RWPE2 (cell line): ENCODE measurements at regions not wholly inside any gene's neighbourhood (a gene's known extent, or its start where the extent isn't known, plus 50 kb on each side); places are given as distances from the start of the nearest gene placed in this dataset.

ENCODE experiments used
- ATAC-seq: fragments of 200-7000 bp; cut with Tn5 transposase; 3 replicates; pipeline ENCODE4 v1.9.1; 2021; ENCODE audit warnings: low read depth
- DNase-seq: peaks from one replicate; pipeline ENCODE4 v3.0.0-alpha.2; 2020; ENCODE audit warnings: low spot score
- H3K27ac ChIP-seq: fragments of 450-650 bp; 2 replicates; pipeline ENCODE4 v1.5.1; 2017; ENCODE audit warnings: mild to moderate bottlenecking; ENCODE audit not compliant: poor library complexity, severe bottlenecking
- H3K27me3 ChIP-seq: fragments of 250-450 bp; sonication (Bioruptor Pico); 2 replicates; pipeline ENCODE4 v1.5.1; 2021; ENCODE audit warnings: mild to moderate bottlenecking, moderate library complexity; ENCODE audit not compliant: insufficient read depth, poor library complexity, severe bottlenecking
- H3K36me3 ChIP-seq: fragments of 250-450 bp; sonication (Bioruptor Pico); 2 replicates; pipeline ENCODE4 v1.5.1; 2020; ENCODE audit warnings: low read depth, mild to moderate bottlenecking, moderate library complexity
- H3K4me1 ChIP-seq: fragments of 250-450 bp; sonication (Bioruptor Pico); 2 replicates; pipeline ENCODE4 v1.5.1; 2021; ENCODE audit warnings: mild to moderate bottlenecking, moderate library complexity; ENCODE audit not compliant: insufficient read depth, poor library complexity, severe bottlenecking
- H3K4me3 ChIP-seq: fragments of 250-450 bp; sonication (Bioruptor Pico); 2 replicates; pipeline ENCODE4 v1.5.1; 2021; ENCODE audit warnings: mild to moderate bottlenecking, moderate library complexity; ENCODE audit not compliant: severe bottlenecking
- H3K9me3 ChIP-seq: fragments of 250-450 bp; sonication (Bioruptor Pico); 2 replicates; pipeline ENCODE4 v1.5.1; 2021; ENCODE audit warnings: mild to moderate bottlenecking, moderate library complexity; ENCODE audit not compliant: severe bottlenecking
- TF ChIP-seq, protein P1 (sequence below): fragments of 450-650 bp; IDR thresholded peaks from one replicate; pipeline ENCODE4 v1.5.1; 2017; ENCODE audit warnings: mild to moderate bottlenecking, moderate library complexity; ENCODE audit not compliant: poor library complexity, severe bottlenecking

DNA sequence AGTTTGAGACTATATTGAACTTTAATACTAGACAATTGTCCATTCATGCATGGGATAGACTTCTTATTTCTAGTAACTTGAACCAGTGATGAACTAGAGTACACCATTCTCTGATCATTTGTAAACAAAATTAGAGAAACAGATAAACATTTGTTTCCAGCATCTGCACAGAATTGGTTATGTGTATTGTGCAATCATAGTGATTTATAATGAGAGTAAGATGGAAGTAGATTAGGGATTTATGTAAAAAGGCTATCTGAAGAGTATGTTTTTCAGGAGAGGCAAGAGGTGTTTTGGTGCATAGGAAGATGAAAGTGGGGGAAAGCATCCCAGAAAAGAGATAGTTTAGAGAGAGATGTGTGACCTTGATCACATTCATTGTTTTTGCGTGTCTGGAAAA, 695.0 kb downstream of the SQOR start:
- no peak overlapping the region for H3K27ac ChIP-seq
- H3K9me3 ChIP-seq = no peaks in the 10 kb centered on the region
- DNase-seq (no peak), ATAC-seq (no peak)
- H3K4me1 ChIP-seq = no peaks in the 10 kb centered on the region
- H3K27me3 ChIP-seq = peaks cover 15% of the 10 kb centered on the region
- TF ChIP-seq, protein P1, sequence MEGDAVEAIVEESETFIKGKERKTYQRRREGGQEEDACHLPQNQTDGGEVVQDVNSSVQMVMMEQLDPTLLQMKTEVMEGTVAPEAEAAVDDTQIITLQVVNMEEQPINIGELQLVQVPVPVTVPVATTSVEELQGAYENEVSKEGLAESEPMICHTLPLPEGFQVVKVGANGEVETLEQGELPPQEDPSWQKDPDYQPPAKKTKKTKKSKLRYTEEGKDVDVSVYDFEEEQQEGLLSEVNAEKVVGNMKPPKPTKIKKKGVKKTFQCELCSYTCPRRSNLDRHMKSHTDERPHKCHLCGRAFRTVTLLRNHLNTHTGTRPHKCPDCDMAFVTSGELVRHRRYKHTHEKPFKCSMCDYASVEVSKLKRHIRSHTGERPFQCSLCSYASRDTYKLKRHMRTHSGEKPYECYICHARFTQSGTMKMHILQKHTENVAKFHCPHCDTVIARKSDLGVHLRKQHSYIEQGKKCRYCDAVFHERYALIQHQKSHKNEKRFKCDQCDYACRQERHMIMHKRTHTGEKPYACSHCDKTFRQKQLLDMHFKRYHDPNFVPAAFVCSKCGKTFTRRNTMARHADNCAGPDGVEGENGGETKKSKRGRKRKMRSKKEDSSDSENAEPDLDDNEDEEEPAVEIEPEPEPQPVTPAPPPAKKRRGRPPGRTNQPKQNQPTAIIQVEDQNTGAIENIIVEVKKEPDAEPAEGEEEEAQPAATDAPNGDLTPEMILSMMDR = no peak
- no peaks in the 10 kb centered on the region for H3K36me3 ChIP-seq
- H3K4me3 ChIP-seq = no peak overlapping the region

DNA sequence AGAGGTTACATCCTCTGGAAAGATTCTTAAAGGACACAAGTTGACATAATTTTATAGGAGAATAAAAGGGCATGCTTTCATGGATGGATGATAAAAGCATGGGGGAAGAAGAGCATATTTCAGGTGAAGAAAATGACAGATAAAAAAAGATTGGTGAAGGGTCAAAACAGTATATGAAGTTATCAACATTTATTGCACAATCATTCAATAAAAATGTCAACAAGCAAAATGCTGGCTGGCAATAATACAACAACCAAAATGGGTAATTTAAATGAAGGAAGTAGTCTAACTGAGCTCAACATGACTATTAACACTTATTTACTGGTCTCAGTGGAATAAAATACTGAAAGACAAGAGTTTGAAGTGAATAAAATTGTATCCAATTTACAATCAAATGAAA, 696.7 kb downstream of the SQOR start:
- ATAC-seq (no peak), DNase-seq (no peak)
- no peaks in the 10 kb centered on the region for H3K9me3 ChIP-seq
- no peak overlapping the region for H3K4me3 ChIP-seq
- peaks cover 10% of the 10 kb centered on the region for H3K27me3 ChIP-seq
- no peaks in the 10 kb centered on the region for H3K4me1 ChIP-seq
- H3K27ac ChIP-seq = no peak overlapping the region
- H3K36me3 ChIP-seq = no peaks in the 10 kb centered on the region
- TF ChIP-seq, protein P1 = no peak

DNA sequence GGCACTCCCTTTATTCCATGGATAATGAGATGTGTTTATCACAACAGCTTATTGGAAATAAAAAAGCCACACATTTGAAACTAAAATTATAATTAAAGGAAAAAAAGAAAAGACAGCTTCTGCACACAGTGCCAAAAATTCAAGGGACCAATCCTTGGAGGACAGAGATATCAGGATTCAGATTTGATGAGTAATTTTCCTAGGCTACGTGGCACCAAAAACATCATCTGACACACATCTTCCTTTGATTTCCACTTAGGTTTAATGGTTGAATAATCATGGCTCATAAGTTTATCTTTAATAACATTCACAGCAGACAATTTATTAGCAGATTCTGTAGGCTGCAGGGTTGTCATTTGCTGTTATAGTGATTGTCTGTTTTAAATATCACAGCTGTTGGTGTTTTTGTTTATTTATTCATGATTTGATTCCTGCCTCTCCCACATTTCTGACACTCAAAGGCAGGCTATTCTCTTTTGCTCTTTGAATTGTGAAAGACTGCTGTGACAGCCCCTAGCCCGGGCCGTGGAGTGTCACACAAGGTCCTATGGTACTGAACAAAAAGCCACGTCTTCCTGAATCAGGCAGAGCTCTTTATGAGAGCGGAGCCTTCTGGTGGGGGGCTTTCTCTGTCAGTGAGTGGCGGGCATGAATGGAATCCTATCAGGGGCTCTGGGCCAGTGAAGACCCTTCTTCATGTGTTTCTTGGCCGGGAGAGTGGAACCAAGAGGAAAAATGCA, 708.5 kb downstream of the SQOR start:
- no peak for ATAC-seq
- TF ChIP-seq, protein P1 = no peak
- Histone ChIP-seq H3K27ac (no peak overlapping the region), H3K36me3 (no peaks in the 10 kb centered on the region), H3K27me3 (no peaks in the 10 kb centered on the region), H3K4me3 (no peak overlapping the region), H3K4me1 (no peaks in the 10 kb centered on the region), H3K9me3 (no peaks in the 10 kb centered on the region)
- no peak for DNase-seq

DNA sequence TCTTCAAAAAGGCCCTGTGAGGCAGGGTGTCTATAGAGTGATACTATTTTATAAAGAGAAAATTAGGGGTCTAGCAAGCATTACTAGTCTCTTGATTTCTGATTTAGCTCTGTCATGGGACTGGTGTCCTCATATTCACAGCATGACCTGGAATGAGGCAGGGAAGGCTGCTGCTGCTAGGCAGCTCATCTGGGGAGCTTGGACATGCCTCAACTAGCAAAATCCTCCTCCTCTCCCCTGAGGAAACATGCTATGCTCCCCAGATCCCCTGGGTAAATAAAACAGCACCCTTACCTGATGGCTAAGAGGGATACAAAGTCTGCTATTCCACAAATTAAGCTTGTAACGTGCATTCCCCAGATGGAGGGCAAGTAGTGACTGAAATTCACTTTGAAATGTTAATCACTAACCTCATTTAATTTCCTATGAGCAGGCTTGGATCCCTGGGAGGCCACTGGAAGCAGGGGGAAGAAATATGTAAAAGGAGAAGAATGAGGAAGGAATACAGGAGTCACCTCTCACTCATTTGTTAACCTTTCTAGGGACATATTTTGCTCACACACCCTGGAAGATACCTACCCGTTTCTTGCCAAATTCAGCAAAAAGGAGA, 709.4 kb downstream of the SQOR start:
- Histone ChIP-seq H3K27me3 (no peaks in the 10 kb centered on the region), H3K27ac (no peak overlapping the region), H3K36me3 (no peaks in the 10 kb centered on the region), H3K4me1 (no peaks in the 10 kb centered on the region), H3K4me3 (no peak overlapping the region), H3K9me3 (no peaks in the 10 kb centered on the region)
- DNase-seq = no peak
- ATAC-seq = peak; percentile 48; the same call in 2 of the 3 replicates
- TF ChIP-seq, protein P1 = no peak

DNA sequence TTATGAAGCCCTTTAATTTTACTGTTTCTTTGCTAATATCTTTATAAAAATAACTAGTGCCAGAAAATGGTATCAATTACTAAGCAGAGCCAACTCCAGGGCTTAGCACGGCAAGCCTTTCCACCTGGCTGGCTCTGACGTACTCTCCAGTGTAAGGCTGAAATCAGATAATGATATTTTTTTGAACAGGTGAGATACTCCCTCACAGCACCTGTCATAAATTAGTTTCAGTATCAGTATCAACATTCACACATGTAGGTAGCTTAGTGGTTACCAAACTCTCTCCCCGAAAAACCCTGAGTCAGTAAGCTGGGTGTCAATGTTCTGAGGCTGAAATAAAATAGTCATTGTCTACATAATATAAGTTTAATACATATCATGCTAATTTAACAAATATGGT, 710.1 kb downstream of the SQOR start:
- Histone ChIP-seq H3K4me3 (no peak overlapping the region), H3K27ac (no peak overlapping the region), H3K27me3 (no peaks in the 10 kb centered on the region), H3K9me3 (no peaks in the 10 kb centered on the region), H3K4me1 (no peaks in the 10 kb centered on the region), H3K36me3 (no peaks in the 10 kb centered on the region)
- DNase-seq (no peak), ATAC-seq (no peak)
- TF ChIP-seq, protein P1 = no peak
